NCI-H2227 treated with DMSO at 0.1 percent for 48 hours (cell line): ENCODE measurements at regions not wholly inside any gene's neighbourhood (a gene's known extent, or its start where the extent isn't known, plus 50 kb on each side); places are given as distances from the start of the nearest gene placed in this dataset.
"Not testable (repeated sequence)": the region's sequence is repeated elsewhere in the genome, so short reads cannot be mapped to it uniquely, and the experiment has no call there.

Source experiments
- DNase-seq: peaks from one replicate; lab custom pipeline; 2025; lab: John Stamatoyannopoulos, UW

DNA sequence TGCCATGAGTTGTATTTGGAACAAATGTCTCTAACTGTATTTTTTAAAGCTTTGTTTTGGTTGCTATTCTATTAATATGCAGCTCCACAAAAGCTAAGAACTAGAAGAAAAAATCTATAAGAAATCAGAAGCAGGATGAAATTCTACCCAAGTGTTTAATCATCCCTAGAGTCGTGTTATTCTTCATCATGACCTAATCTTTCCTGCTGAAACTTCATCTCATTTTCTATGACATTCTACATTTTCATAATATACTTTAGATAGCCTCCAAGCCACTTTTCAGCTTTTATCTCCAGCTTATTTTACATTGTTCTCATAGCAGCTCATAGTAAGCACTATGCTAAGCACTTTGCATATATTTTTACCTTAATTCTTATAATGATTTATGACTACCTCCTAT is 302.8 kb downstream of the FOXO1 start:
- no peak for DNase-seq

DNA sequence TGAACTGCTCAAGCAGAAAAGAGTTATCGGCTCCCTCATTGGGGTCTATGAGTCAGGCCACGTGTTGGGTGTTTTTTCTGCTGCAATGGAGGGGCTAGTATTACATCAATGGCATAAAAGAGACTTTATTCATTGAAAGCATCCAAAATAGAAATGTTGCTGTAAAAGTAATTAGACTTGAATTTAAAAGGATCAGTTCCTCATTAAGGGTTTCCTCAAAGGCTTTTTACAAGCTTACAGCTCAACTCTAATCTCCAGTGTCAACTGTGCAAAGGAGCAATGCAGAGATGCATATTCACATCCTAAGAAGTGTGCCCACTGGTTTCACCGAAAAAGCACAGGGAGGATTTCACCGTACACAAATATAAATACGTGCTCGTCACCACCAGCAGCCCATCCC is 300.3 kb downstream of the FOXO1 start:
- DNase-seq, result no peak

DNA sequence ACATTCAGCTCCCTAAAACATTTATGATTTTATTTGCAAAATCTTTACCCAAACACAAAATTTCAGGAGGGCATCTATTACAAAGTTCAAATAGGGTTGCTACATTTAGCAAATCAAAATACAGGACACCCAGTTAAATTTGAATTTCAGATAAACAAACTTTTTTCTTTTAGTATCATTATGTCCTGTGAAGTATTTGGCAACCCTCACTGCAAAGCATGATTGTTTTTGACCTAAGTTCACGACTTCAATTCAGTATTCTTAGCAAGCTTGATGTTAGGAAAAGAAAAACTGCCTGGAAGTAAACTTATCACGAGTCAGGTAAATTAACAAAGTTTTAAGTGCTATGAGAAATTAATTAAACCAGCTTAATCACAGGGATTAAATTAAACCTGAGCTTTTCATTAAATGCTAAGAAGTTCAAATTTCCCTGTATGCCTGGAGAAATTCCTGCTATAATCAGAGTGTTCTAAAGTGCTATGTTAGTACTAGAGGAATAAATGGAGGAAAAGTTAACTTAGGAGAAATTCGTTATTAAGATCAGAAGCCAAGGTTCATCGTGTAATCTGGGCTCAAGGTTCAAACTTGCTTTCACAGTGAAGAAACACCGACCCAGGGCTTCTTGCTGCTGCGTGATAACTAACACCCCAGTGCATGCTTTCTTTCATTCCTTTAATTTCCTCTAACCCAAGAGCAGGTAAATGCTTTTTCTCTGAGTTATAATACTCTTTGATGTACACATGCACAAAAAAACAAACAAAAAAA is 298.1 kb downstream of the FOXO1 start:
- no peak for DNase-seq

DNA sequence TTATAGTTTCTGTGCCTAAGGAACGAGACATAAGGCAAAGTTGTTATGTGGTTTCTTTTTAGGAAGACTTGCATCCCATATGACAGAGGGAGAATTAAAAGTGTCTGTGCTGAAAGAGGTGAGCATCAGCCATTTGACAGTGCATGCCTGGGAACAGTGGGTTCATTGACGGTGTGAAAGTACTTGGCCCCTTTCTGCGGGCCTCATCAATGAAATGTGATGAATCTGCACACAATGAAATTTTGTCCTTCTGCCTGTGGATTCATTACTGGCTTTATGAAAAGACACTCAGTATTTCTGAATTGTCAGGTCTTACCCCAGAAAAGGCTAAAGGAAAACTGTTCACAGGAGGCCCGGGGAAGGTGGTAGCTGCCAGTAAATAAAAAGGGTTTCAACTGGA is 295.8 kb downstream of the FOXO1 start:
- no peak for DNase-seq

DNA sequence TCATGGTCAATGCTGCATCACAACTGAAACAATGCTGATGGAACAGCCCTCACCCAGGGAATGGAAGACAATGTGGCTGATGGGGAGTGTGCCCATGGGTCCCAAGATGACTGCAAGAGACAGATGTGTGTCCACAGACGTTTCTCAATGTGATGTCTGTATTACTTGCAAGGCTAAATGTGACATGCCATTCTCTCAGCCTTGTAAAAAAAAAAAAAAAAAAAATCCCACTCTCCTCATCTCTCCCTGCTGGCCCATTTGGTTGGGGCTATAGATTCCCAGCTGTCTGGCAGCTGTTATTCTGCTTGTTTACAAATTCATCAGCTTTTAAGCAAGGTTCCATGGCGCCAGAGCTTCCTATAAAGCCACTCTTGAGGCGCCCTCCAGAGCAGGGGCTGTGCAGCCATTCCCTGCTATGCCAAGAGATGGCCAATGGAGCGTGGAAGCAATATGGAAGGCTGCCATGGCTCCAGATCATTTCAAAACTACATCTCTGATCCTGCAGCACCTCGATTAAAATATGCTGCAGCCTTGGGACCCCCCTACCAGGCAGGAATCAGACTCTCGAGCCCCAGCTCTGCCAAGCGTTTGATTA is 294.8 kb downstream of the FOXO1 start:
- no peak for DNase-seq

DNA sequence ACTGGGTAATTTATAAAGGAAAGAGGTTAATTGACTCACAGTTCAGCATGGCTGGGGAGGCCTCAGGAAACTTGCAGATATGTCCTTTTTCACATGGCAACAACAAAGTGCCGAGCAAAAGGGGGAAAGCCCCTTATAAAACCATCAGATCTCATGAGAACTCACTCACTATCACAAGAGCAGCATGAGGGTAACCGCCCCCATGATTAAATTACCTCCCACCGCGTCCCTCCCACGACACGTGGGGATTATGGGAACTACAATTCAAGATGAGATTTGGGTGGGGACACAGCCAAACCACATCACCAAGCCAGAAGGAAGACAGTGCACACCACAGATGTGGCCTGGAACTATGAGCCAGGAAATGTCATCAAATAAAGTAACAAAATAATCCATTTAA is 292.8 kb downstream of the FOXO1 start:
- DNase-seq, result not testable (repeated sequence)

DNA sequence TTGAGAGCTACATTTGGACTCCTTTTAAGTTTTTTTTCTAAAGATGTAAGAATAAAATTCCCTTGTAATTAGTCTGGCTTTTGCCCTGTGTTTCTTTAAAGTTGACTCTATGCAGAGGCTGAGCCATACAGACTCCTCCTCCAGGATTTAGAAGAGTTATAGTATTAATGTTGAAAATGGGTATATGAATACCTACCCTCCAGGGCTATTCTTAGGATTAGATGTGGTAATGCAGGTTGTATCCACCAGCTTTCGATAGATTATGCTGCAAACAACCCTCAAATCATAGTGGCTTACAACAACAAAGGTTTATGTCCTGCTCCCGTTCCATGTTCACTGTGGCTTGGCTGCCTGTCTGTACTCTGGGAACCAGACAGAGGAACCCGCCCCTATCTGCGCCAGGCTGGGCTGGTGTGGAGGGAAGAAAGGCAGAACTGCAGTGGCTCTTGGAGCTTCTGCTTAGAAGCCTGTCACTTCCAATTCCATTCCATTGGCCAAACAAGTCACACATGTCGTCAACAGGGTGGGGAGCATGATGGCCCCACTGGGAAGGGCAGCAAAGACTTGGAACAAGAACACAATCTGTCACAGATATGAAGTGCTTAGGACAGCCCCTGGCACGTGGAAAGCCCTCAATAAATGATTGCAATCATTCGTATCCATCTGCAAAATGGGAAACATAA is 290.8 kb downstream of the FOXO1 start:
- DNase-seq, result no peak

DNA sequence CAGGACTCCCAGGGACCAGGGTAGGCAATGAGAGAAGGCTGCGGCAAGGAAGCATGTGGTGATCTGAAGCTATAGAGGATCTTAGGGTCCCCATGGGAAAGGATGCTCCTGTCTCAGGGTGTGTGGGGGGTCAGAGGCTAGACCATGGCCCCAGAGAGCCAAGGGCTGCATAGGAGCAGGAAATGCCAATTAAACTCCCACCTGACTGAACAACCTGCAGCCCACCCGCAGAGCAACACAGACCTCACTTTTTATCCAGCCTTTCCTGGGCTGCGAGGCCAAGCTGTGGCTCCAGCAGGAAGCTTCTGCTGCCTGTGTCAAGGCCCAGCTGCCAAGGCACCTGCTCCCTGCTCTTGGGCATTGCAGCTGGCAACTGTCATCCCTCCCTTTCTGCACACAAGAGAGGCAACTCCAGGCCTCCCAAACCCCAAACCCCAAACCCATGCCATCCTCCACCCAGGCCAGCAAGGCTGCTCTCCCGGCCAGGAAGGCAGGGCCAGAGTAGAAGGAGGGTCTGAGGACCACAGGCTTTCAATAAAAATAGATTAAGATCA is 290.1 kb downstream of the FOXO1 start:
- no peak for DNase-seq

DNA sequence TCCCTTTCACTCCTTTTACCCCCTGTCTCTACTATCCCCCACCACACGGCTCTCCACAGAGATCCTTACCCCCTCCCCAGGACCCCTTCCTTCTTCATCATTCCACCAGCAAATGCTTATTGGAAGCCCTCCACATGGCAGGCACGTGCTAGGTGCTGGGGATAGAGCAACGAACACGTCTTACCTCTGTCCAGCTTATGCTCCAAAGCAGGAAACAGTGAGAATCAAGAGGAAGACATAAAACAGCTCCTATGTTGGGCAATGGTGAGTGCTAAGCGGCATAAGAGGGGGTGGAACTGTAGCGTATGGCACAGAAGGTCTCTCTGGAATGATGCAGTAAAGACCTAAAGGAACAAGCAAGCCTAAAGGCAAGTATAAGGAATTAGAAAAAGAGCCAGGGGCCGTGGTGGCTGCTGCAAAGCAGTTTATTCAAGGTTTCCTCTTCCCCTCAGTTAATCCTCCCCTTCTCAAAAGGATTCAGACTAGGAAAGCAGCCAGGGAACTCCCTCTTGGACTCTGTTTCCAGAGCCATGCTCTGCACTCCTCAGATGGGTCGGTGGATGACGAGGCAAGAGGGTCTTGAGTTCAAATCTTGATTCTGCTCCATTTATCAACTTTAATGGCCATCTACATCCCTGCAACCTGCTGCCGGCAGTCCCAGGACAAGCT is 289.4 kb downstream of the FOXO1 start:
- DNase-seq, result no peak

DNA sequence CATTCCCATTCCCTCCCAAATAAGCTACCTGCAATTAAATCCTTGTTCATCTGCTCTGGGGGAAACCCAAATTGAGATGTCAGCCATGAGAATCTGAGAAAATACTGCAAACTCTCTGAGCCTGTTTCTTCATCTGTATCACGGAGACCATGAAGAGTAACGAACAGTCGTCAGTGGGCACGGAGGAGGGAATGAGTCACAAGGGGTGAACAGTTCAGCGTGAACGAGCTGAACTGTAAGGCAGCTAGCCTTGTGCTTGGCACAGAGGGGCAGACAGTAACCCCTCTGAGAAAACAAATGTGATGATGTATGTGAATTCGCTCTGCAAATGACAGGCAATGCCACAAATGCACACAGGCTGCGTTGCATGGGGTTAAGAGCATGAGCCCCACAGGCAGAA is 288.7 kb downstream of the FOXO1 start:
- DNase-seq, result no peak

DNA sequence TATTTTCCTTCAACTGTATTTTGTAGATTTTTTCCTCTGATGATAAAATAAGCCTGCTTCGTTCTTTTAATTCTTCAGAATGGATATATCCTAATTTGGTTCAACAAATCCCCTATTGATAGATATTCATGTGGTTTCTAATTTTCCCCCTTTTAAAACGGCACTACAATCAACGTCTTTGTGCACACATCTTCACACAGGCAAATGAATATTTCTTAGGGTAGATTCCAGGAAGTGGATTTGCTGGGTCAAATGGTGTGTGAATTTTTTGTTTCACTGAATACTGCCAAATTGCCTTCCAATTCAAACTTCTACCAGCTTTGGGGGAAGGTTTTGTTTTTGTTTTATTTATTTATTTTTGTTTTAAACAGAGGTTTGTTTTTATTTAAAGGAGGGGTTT is 287.2 kb downstream of the FOXO1 start:
- DNase-seq, result no peak

DNA sequence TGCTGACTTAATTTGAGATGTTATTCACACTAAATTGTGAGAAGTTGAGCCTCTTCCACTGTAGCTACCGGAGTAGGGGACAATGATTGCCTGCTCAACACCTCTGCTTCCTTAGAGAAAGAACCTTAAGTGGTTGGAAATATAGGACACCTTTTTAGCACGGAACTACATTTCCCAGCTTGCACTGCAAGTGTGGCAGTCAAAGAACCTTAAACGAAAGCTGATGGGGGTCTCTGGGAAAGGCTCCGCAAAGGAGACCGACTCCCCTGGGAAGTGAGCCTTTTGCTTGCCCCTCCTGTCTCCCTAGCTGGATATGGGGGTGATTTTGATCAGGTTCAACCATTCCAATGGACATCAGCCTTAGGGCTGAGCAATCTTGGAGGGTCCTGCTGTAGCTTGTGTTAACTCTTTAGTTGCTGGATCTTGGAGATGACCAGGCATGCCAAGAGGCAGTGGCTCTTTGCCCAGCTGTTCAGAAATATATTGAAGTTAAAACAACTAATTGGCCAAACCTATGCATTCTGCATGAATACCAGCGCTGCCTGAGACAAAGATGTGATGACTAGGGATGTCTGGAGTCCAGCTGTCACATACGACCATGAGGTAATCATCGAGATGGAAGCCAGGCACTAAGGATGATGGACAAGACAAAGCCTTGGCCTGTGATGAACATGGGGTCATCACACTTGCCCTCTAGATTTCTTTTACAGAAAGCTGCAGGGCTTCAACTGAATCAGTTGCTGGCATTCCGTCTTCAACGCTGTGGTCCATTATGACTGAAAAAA is 286.5 kb downstream of the FOXO1 start:
- DNase-seq, result no peak

DNA sequence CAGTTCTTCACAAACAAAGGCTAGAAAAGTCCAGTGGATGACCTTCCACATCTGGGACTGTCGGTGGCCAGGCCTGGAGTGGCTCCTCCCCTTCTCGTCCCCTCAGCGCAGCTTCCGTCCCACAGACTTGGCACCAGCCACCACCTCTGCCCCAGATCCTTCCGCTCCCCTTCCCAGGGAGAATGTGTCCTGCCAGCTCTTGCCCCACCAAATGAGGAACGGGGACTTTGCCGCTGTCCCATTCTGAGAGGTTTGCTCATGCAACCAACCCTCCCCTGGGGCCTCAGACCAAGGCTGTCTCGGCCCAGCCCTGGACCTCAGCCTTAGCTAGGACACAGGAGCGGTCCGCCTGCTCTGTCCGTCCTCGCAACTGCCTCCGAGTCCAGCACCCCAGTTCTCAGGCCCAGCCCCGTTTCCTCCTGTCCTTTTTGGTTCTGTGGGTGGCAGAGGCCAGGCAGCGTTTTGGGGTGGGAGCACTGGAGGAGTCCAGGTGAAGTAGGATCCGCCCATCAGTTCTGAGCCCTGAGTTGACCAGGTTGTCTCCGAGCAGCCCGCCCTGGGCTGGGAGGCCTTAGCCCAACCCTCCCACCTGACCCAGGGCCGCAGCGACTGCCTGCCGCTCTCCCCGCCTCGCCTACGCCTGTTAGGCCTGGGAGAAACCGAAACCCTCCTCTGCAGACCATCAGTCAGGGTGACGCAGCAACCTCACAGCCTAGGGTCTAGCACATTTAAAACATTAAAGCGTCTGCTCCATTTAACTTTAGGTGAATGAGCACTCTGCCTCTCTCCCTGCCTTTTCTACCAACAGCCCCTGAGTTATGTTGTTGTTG is 284.3 kb downstream of the FOXO1 start:
- no peak for DNase-seq

DNA sequence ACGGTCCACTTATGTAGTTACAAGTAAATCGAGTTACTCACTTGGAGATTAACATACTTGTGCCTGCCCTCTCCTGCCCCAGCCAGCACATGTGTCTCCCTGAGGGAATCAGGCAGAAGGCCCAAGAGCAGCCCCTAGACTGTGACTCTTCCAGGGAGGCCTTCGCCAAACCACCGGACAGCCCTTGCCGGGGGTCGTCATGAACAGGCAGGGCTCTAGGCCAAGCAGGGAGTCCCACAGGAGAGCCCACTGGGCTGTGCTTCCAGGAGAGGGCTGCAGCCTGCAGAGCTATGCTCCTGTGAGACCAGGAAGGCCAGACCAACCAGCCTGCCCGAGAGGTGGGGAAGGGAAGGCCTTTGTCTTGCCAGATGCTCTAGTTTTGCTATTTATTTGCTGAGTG is 283.3 kb downstream of the FOXO1 start:
- DNase-seq, result no peak

DNA sequence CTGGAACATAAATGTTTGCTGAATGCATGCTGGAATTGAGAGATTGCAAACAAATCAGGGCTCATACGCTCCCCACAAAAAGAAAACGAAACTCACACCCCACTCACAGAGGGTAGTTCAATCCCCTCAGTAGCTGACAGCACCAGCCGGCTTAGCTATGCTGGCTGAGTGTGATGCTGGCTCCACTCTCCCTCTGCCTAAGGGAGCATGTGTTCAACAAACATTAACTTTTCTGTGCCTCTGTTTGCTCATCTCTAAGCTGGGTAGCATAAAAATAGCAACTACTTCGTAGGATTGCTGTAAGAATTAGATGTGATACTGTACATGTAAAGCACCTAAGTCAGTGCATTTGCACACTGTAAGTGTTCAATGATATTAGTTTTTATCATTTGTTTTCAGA is 282.6 kb downstream of the FOXO1 start:
- DNase-seq, result no peak

DNA sequence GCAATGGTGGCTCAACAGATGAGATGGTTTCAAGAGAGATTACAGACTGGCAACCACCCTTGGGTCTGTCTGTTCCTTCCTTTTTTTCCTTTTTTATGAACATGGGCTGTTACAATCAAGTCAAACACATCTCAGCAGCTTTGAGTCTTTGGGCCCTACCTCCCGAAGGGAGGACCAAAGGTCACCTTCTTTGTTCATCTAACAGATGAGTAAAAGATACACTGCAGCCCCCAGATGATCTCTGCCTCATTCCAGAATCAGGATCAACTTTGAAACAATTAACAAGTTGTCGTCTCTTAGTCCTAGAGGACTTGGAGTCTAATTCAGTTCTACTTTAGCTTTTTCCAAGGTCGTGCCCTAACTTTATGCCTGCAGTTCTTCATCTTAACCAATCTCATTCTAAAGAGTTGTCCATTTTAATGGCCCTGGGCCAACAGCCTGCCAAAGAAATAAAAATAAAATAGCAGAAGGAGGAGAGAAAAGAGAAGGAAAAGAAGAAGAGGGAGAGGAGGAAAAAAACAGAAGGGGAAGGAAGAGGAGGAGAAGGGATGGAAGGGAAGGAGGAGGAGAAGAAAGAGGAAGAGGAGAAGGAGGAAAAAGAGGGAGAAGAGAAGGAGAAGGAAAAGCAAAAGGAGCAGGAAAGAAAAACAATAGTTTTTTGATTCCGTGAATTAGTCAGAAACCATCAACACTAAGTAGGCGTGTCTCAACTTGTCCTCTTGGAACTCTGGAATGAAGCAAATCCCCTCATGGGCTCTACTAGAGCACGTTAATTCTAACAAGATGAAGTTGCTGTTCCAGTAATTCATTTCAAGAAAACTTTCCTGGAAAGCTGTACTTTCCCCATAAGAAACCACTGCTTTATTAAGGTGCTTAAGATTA is 281.2 kb downstream of the FOXO1 start:
- no peak for DNase-seq

DNA sequence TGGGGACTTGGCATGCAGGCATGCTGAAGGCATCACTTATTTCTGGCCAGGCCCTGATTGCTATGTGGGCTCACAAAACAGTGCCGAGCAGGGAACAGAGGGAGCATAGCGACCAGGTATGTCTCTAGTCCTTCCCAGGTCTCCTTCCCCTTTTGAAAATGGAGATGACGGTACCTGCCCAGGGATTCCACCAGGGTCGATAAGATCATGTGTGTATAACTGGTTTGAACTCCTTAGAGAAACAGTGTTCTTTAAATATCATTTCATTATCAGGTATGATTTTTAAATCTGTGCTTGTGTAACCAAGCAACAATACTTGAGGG is 280.6 kb downstream of the FOXO1 start:
- no peak for DNase-seq

DNA sequence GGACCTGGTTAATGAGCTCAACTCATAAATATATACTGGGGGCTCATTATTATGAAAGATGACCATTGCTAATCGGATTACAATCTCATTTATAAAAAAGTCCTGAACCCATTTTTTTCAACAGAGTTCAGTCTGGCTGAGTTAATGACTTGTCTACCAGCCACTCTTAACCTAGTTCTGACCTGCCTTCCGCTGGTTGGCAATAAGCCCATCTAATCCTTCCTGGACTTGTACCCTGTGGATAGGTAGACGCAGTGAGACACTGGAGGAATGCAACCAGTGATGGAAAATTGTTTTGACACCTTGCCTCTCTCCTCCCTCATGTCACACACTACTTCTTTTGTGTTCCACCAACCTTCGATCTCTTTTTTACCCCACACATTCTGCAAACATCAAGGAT is 279.9 kb downstream of the FOXO1 start:
- no peak for DNase-seq

DNA sequence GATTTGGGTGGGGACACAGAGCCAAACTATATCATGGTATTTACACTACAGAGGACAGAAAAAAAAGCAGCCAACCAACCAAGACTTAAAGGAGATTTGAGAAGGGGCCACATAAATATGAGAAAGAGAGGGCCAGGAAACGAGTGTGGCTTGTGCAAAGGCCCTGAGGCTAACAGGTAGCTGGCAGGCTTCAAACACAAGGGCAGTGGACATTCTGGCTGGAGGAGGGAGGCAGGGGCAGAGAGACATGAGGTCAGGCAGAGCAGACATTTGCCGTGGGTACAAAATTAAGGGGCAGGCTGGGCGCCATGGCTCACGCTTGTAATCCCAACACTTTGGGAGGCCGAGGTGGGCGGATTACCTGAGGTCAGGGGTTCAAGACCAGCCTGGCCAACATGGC is 278.7 kb downstream of the FOXO1 start:
- DNase-seq, result no peak

DNA sequence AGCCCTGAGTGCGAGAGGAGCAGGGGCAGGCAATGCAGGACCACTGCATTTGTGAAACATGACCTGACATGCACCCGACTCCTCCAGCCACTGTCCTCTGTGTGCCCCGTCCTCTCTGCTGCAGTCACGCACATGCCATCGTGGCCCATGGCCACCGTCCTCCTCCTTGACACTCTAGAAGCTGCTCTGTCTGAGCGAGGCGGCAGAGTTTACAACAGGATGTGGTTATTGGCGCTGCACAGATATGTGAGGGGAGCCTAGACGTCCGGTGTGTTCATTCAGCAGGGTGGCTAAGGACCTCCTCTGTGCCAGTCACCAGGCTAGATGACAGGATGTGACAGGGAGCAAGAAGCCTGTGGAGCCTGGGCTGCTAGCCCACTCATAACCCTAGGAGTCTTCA is 277.8 kb downstream of the FOXO1 start:
- DNase-seq, result no peak
